Endothelial cell of umbilical vein (primary cell): ENCODE measurements at regions not wholly inside any gene's neighbourhood (a gene's known extent, or its start where the extent isn't known, plus 50 kb on each side); places are given as distances from the start of the nearest gene placed in this dataset.

ENCODE experiments used
- BruUV-seq: library from RNA; stranded (reverse); fragments of 400-500 nt; replicated peaks from 2 replicates; lab custom pipeline; 2021; lab: Mats Ljungman, UMichigan
- CTCF ChIA-PET: fragments of 300-600, 350-600 bp; sonication (Branson Sonifier 250); formaldehyde crosslinking; loops from one replicate; lab custom pipeline; 2021; ENCODE audit warnings: antibody characterized with exemption, inconsistent platforms; lab: Charles Lee
- POLR2A ChIA-PET: fragments of 300-600, 350-600 bp; sonication (Branson Sonifier 250); formaldehyde crosslinking; loops from one replicate; lab custom pipeline; 2021; ENCODE audit warnings: antibody characterized with exemption, inconsistent platforms; lab: Charles Lee
- DNase-seq: peaks from one replicate; pipeline ENCODE4 v3.0.0-alpha.2; 2011; ENCODE audit warnings: low read depth, low spot score
- FAIRE-seq: peaks from 2 replicates; lab custom pipeline; 2011; peaks lifted over from hg19 to GRCh38; lab: Jason Lieb, UNC
- H2AFZ ChIP-seq: 2 replicates; pipeline ENCODE4 v1.6.0; 2012; ENCODE audit warnings: low read depth, low read length, control low read depth, inconsistent platforms
- H3K27ac ChIP-seq: 2 replicates; pipeline ENCODE4 v1.5.1; 2011; ENCODE audit warnings: low read depth, mild to moderate bottlenecking, control low read depth, low read length, moderate library complexity; ENCODE audit not compliant: insufficient read depth
- H3K27me3 ChIP-seq, 2 experiments: 2 replicates each; pipeline versions ENCODE4 v1.6.0 to v1.6.1; 2011; ENCODE audit warnings: low read length in 2 of 2, mixed read lengths in 1 of 2; ENCODE audit not compliant: control insufficient read depth in 2 of 2, insufficient read depth in 2 of 2
- H3K36me3 ChIP-seq, 2 experiments: 2 replicates in 1 of 2; 3 replicates in 1 of 2; pipeline ENCODE4 v1.5.1; 2011; ENCODE audit warnings: low read length in 2 of 2, mild to moderate bottlenecking in 1 of 2, moderate library complexity in 1 of 2; ENCODE audit not compliant: control insufficient read depth in 2 of 2, insufficient read depth in 2 of 2; ENCODE audit errors: extremely low read depth in 1 of 2
- H3K4me1 ChIP-seq: 3 replicates; pipeline ENCODE4 v1.5.1; 2011; ENCODE audit warnings: mild to moderate bottlenecking, low read length; ENCODE audit not compliant: control insufficient read depth, insufficient read depth; ENCODE audit errors: extremely low read depth
- H3K4me2 ChIP-seq: 2 replicates; pipeline ENCODE4 v1.6.1; 2011; ENCODE audit warnings: low read length, control low read depth, mixed read lengths; ENCODE audit not compliant: insufficient read depth
- H3K4me3 ChIP-seq, 3 experiments: fragments of 200-600 bp in 1 of 3; sonication (generic), shearing (Covaris generic) in 1 of 3; replicated peaks in 1 of 3; 2 replicates each; pipeline ENCODE4 v1.5.1; 2011 to 2016; ENCODE audit warnings: control low read depth in 3 of 3, low read length in 3 of 3, mild to moderate bottlenecking in 2 of 3, inconsistent platforms in 1 of 3, low read depth in 1 of 3, moderate library complexity in 1 of 3; ENCODE audit not compliant: insufficient read depth in 1 of 3
- H3K79me2 ChIP-seq: 2 replicates; pipeline ENCODE4 v1.6.0; 2012; ENCODE audit warnings: low read length, inconsistent platforms; ENCODE audit not compliant: control insufficient read depth, insufficient read depth
- H3K9ac ChIP-seq: replicated peaks from 2 replicates; pipeline ENCODE3; 2011; ENCODE audit warnings: low read length, control low read depth; ENCODE audit not compliant: insufficient read depth; ENCODE audit errors: extremely low read depth
- H3K9me1 ChIP-seq: replicated peaks from 3 replicates; pipeline ENCODE4 v1.6.0; 2011; ENCODE audit warnings: mild to moderate bottlenecking, low read length; ENCODE audit not compliant: control insufficient read depth, insufficient read depth; ENCODE audit errors: extremely low read depth
- H3K9me3 ChIP-seq: replicated peaks from 2 replicates; pipeline ENCODE4 v1.5.1; 2012; ENCODE audit warnings: low read length, inconsistent platforms; ENCODE audit not compliant: control insufficient read depth, insufficient read depth
- H4K20me1 ChIP-seq: replicated peaks from 2 replicates; pipeline ENCODE3; 2011; ENCODE audit warnings: mild to moderate bottlenecking, low read length; ENCODE audit not compliant: control insufficient read depth, insufficient read depth; ENCODE audit errors: extremely low read depth
- CTCF ChIP-seq, 2 donors: IDR thresholded peaks; 1 replicate in 1 of 2; 2 replicates in 1 of 2; pipeline ENCODE4 v1.5.1; 2011; ENCODE audit warnings: low read length in 2 of 2, mild to moderate bottlenecking in 2 of 2, moderate library complexity in 2 of 2, control low read depth in 1 of 2, inconsistent platforms in 1 of 2, low read depth in 1 of 2; ENCODE audit not compliant: insufficient read depth in 1 of 2; ENCODE audit errors: extremely low read depth in 1 of 2
- EZH2 ChIP-seq: IDR thresholded peaks from 2 replicates; pipeline ENCODE4 v1.6.1; 2012; ENCODE audit warnings: borderline replicate concordance, low read depth, mild to moderate bottlenecking, moderate library complexity, low read length, inconsistent platforms; ENCODE audit not compliant: severe bottlenecking
- FOS ChIP-seq: IDR thresholded peaks from 2 replicates; pipeline ENCODE4 v1.6.1; 2011; ENCODE audit warnings: mild to moderate bottlenecking, low read length, moderate library complexity, borderline replicate concordance; ENCODE audit not compliant: insufficient read depth
- GATA2 ChIP-seq: IDR thresholded peaks from 2 replicates; pipeline ENCODE4 v1.7.0; 2011; ENCODE audit warnings: low read depth, mild to moderate bottlenecking, moderate library complexity, mixed read lengths, low read length; ENCODE audit not compliant: insufficient read length, insufficient read depth
- JUN ChIP-seq: IDR thresholded peaks from 2 replicates; pipeline ENCODE4 v1.6.1; 2011; ENCODE audit warnings: borderline replicate concordance, low read depth; ENCODE audit not compliant: insufficient read length, insufficient read depth
- MAX ChIP-seq: IDR thresholded peaks from 2 replicates; pipeline ENCODE4 v1.6.1; 2011; ENCODE audit not compliant: insufficient read depth, insufficient read length
- MYC ChIP-seq: IDR thresholded peaks from one replicate; pipeline ENCODE4 v1.6.1; 2011; ENCODE audit warnings: mild to moderate bottlenecking, low read depth, low read length
- POLR2AphosphoS5 ChIP-seq: IDR thresholded peaks from 2 replicates; pipeline ENCODE4 v1.6.1; 2012; ENCODE audit warnings: low read depth, mild to moderate bottlenecking, control low read depth, low read length, moderate library complexity; ENCODE audit not compliant: insufficient read depth
- dilution Hi-C: fragments of 300-500 bp; cut with MboI; formaldehyde crosslinking; loops from one replicate; pipeline ENCODE4 v1.15.0; 2019; ENCODE audit warnings: low sequenced_read_pairs; ENCODE audit not compliant: extremely low pct_ligation_motif_present
- intact Hi-C: fragments of 100-400 bp; cut with micrococcal nuclease; formaldehyde crosslinking; loops from one replicate; pipeline ENCODE4 v1.10.0; 2022

GRCh38 chr4:148984951-148985350 lies 542.7 kb upstream of the NR3C2 start:
- Histone ChIP-seq H3K9ac (no peak overlapping the region), H3K4me3 (no peak overlapping the region), H2AFZ (no peak overlapping the region), H3K79me2 (no peaks in the 10 kb centered on the region), H3K27ac (no peak overlapping the region), H4K20me1 (no peaks in the 10 kb centered on the region), H3K4me1 (no peaks in the 10 kb centered on the region), H3K27me3 (no peaks in the 10 kb centered on the region), H3K36me3 (no peaks in the 10 kb centered on the region), H3K4me2 (no peak overlapping the region), H3K9me3 (no peaks in the 10 kb centered on the region), H3K9me1 (no peaks in the 10 kb centered on the region)
- POLR2A ChIA-PET, result no interaction called here
- BruUV-seq, result no TSS peak
- DNase-seq (no peak), FAIRE-seq (no peak)
- CTCF ChIA-PET, result no interaction called here
- intact Hi-C loops, result no loop called here
- no peak for TF ChIP-seq CTCF (IDR thresholded peaks at IDR 0.05; ENCODE audit: extremely low read depth in 1 of 2, insufficient read depth in 1 of 2, low read depth in 1 of 2, low read length in 2 of 2)
- no peak for TF ChIP-seq GATA2
- TF ChIP-seq EZH2, result no peak
- no peak for TF ChIP-seq MYC
- no peak for TF ChIP-seq JUN
- dilution Hi-C loops, result no loop called here

GRCh38 chr4:148982200-148982599 lies 540.0 kb upstream of the NR3C2 start:
- no peak for TF ChIP-seq MAX
- no peak for TF ChIP-seq EZH2
- TF ChIP-seq FOS, result no peak
- no peak for TF ChIP-seq JUN
- no peak for TF ChIP-seq GATA2
- no peak for TF ChIP-seq POLR2AphosphoS5
- Histone ChIP-seq H3K4me2 (no peak overlapping the region), H2AFZ (no peak overlapping the region), H4K20me1 (no peaks in the 10 kb centered on the region), H3K36me3 (no peaks in the 10 kb centered on the region), H3K9ac (no peak overlapping the region), H3K4me3 (no peak overlapping the region), H3K27ac (no peak overlapping the region), H3K9me3 (no peaks in the 10 kb centered on the region), H3K27me3 (no peaks in the 10 kb centered on the region), H3K9me1 (no peaks in the 10 kb centered on the region), H3K79me2 (no peaks in the 10 kb centered on the region), H3K4me1 (no peaks in the 10 kb centered on the region)
- FAIRE-seq, result no peak
- dilution Hi-C loops (no loop called here), intact Hi-C loops (no loop called here)
- BruUV-seq, result no TSS peak
- no peak for DNase-seq
- ChIA-PET CTCF (no interaction called here), POLR2A (no interaction called here)
